ENCODE measurements at regions not wholly inside any gene's neighbourhood (a gene's known extent, or its start where the extent isn't known, plus 50 kb on each side); places are given as distances from the start of the nearest gene placed in this dataset.

- TF ChIP-seq POLR2A (IDR thresholded peaks at IDR 0.05; ENCODE audit: extremely low read depth, insufficient read length) (no peak), MAX (IDR thresholded peaks at IDR 0.05; ENCODE audit: low read depth, low read length) (no peak), CTCF (IDR thresholded peaks at IDR 0.05; ENCODE audit: low read depth, low read length) (no peak), MYC (IDR thresholded peaks at IDR 0.05; ENCODE audit: low read depth, low read length) (no peak)
Measured at GRCh38 chr10:131821378-131822012, 79.3 kb upstream of the PPP2R2D start.

All from NB4 (cell line).